Testis (tissue), 2 donors: ENCODE measurements at regions not wholly inside any gene's neighbourhood (a gene's known extent, or its start where the extent isn't known, plus 50 kb on each side); places are given as distances from the start of the nearest gene placed in this dataset.

Source experiments
- DNase-seq: peaks from one replicate; pipeline ENCODE4 v3.0.0-alpha.2; 2019
- H3K27ac ChIP-seq, 2 donors: fragments of 200-600 bp; sonication (generic); one replicate each; pipeline ENCODE4 v1.5.1; 2019
- H3K27me3 ChIP-seq: fragments of 200-600 bp; sonication (generic); one replicate; pipeline ENCODE4 v1.5.1; 2019
- H3K36me3 ChIP-seq: fragments of 200-600 bp; sonication (generic); one replicate; pipeline ENCODE4 v1.5.1; 2017; ENCODE audit warnings: low read depth; ENCODE audit errors: missing control alignments
- H3K4me1 ChIP-seq: fragments of 200-600 bp; sonication (generic); one replicate; pipeline ENCODE4 v1.5.1; 2019
- H3K4me3 ChIP-seq, 2 donors: fragments of 200-600 bp; sonication (generic); one replicate each; pipeline ENCODE4 v1.5.1; 2017 to 2019
- H3K9me3 ChIP-seq: fragments of 200-600 bp; sonication (generic); one replicate; pipeline ENCODE4 v1.5.1; 2017
- POLR2A ChIP-seq: fragments of 450-650 bp; IDR thresholded peaks from one replicate; pipeline ENCODE4 v1.6.1; 2017; ENCODE audit warnings: antibody characterized with exemption, mild to moderate bottlenecking, moderate library complexity
- whole genome bisulfite sequencing, 2 donors: methylation state at CpG; one replicate each; pipeline ENCODE4 v1.1.5; 2018; 5-methylcytosine and 5-hydroxymethylcytosine counted together
- intact Hi-C: fragments of 100-400 bp; cut with DNase I; formaldehyde crosslinking; loops from one replicate; pipeline ENCODE4 v1.15.1; 2023; ENCODE audit warnings: low total_unique reads
- TF ChIP-seq, protein P1 (sequence below), 3 experiments: fragments of 450-650 bp in 2 of 3; fragments of 200-600 bp in 1 of 3; sonication (generic) in 1 of 3; IDR thresholded peaks; one replicate each; pipeline ENCODE4 v1.5.1; 2016 to 2019; ENCODE audit warnings: antibody characterized with exemption in 3 of 3, mild to moderate bottlenecking in 2 of 3, moderate library complexity in 1 of 3

DNA sequence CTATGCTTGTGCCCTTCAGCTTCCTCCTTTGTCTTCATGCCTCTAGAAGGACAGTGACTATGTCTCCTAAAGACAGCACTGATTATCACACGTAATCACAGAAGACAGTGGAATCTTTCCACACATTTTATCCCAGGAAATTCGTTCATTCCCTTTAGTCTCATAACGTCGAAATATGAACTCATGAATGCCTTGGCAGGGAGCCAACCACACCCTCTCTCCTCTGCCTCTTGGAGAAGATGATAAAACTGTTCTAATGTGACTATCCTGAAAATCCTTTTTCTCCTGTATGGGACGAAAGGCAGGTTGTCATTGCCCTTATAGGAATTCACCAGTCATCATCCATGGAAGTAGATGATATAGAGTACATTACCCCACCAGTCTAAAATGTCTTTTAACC, 726.6 kb upstream of the FANCL start:
- TF ChIP-seq POLR2A = no peak
- TF ChIP-seq, protein P1, sequence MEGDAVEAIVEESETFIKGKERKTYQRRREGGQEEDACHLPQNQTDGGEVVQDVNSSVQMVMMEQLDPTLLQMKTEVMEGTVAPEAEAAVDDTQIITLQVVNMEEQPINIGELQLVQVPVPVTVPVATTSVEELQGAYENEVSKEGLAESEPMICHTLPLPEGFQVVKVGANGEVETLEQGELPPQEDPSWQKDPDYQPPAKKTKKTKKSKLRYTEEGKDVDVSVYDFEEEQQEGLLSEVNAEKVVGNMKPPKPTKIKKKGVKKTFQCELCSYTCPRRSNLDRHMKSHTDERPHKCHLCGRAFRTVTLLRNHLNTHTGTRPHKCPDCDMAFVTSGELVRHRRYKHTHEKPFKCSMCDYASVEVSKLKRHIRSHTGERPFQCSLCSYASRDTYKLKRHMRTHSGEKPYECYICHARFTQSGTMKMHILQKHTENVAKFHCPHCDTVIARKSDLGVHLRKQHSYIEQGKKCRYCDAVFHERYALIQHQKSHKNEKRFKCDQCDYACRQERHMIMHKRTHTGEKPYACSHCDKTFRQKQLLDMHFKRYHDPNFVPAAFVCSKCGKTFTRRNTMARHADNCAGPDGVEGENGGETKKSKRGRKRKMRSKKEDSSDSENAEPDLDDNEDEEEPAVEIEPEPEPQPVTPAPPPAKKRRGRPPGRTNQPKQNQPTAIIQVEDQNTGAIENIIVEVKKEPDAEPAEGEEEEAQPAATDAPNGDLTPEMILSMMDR (IDR thresholded peaks at IDR 0.05) = no peak
- Histone ChIP-seq H3K4me1 (no peaks in the 10 kb centered on the region), H3K27me3 (no peaks in the 10 kb centered on the region), H3K27ac (no peak overlapping the region), H3K36me3 (no peaks in the 10 kb centered on the region), H3K4me3 (no peak overlapping the region), H3K9me3 (no peaks in the 10 kb centered on the region)
- 61 to 63% methylated on average over 5 of the region's 5 CpGs for WGBS, 2 donors
- intact Hi-C loops = no loop called here
- DNase-seq = no peak

- Histone ChIP-seq H3K4me1 (no peaks in the 10 kb centered on the region), H3K36me3 (no peaks in the 10 kb centered on the region), H3K9me3 (no peaks in the 10 kb centered on the region), H3K27ac (no peak overlapping the region), H3K4me3 (no peak overlapping the region), H3K27me3 (no peaks in the 10 kb centered on the region)
- WGBS, 2 donors = 46 to 59% methylated on average over 2 of the region's 2 CpGs
- DNase-seq = no peak
- intact Hi-C loops = no loop called here
- no peak for TF ChIP-seq POLR2A
- TF ChIP-seq, protein P1 (IDR thresholded peaks at IDR 0.05) = no peak
Observed at GRCh38 chr2:58965602-58966001, 724.5 kb upstream of the FANCL start.

- DNase-seq = no peak
- H3K9me3 ChIP-seq = no peaks in the 10 kb centered on the region
- no peaks in the 10 kb centered on the region for H3K36me3 ChIP-seq
- H3K4me3 ChIP-seq = no peak overlapping the region
- intact Hi-C loops = no loop called here
- H3K4me1 ChIP-seq = no peaks in the 10 kb centered on the region
- TF ChIP-seq, protein P1 (IDR thresholded peaks at IDR 0.05) = no peak
- TF ChIP-seq POLR2A = no peak
- 68 to 70% methylated on average over 8 of the region's 8 CpGs for WGBS, 2 donors
- H3K27ac ChIP-seq = no peak overlapping the region
- no peaks in the 10 kb centered on the region for H3K27me3 ChIP-seq
Observed at GRCh38 chr2:58959996-58960395, 718.9 kb upstream of the FANCL start.

- DNase-seq = no peak
- no peaks in the 10 kb centered on the region for H3K4me1 ChIP-seq
- intact Hi-C loops = no loop called here
- H3K9me3 ChIP-seq = no peaks in the 10 kb centered on the region
- WGBS, 2 donors = 58 to 62% methylated on average over 4 of the region's 4 CpGs
- no peaks in the 10 kb centered on the region for H3K36me3 ChIP-seq
- TF ChIP-seq, protein P1 (IDR thresholded peaks at IDR 0.05) = no peak
- TF ChIP-seq POLR2A = no peak
- no peaks in the 10 kb centered on the region for H3K27me3 ChIP-seq
- no peak overlapping the region for H3K4me3 ChIP-seq
- H3K27ac ChIP-seq = no peak overlapping the region
Observed at GRCh38 chr2:58957188-58957840, 716.2 kb upstream of the FANCL start.

GRCh38 chr2:58954880-58955385, 713.8 kb upstream of the FANCL start:
- Histone ChIP-seq H3K36me3 (no peaks in the 10 kb centered on the region), H3K4me3 (no peak overlapping the region), H3K27me3 (no peaks in the 10 kb centered on the region), H3K4me1 (no peaks in the 10 kb centered on the region), H3K9me3 (no peaks in the 10 kb centered on the region), H3K27ac (no peak overlapping the region)
- 76 to 77% methylated on average over 11 of the region's 11 CpGs for WGBS, 2 donors
- no peak for TF ChIP-seq POLR2A
- TF ChIP-seq, protein P1 (IDR thresholded peaks at IDR 0.05) = no peak
- no peak for DNase-seq
- intact Hi-C loops = no loop called here
